ENCODE measurements at regions not wholly inside any gene's neighbourhood (a gene's known extent, or its start where the extent isn't known, plus 50 kb on each side); places are given as distances from the start of the nearest gene placed in this dataset.

DNA sequence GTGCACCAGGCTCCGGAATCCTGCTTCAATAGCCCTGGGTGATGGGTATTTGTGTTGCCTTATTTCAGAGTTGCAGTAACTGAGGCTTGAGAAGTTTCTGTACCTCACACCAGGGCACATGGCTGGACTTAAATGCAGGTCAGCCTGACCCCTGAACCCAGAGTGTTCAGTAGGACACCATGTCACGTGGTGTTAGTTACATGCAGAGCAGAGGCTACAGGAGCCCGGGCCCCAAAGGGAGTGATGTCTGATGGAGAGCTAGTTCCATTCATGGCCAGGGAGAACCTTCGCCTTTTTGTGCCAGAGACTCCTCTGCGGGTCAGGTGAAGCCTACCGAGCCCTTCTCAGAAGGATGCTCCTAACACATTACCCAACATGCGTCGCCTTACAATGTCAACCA is 161.4 kb upstream of the CST7 start:
- H3K4me3 ChIP-seq (ENCODE audit: low read depth in 2 of 2, low read length in 2 of 2) = no peak overlapping the region
- no peak overlapping the region for H3K27ac ChIP-seq (ENCODE audit: low read length)
- H3K4me1 ChIP-seq (ENCODE audit: control insufficient read depth, insufficient read depth, low read length) = no peaks in the 10 kb centered on the region; the same call in 1 of the 2 replicates
- in situ Hi-C loops (cut with HindIII; ENCODE audit: low pct_unique_long_range_greater_than_20kb, low sequenced_read_pairs) = no loop called here
- no peak for ATAC-seq
- DNase-seq (ENCODE audit: low read depth, low spot score) = no peak
- no peaks in the 10 kb centered on the region; the same call in 1 of the 2 replicates for H3K27me3 ChIP-seq (ENCODE audit: control insufficient read depth, insufficient read depth, low read length)
- intact Hi-C loops (cut with micrococcal nuclease; ENCODE audit: unreplicated experiment) = no loop called here
- ChIA-PET CTCF (no interaction called here), POLR2A (no interaction called here)
- TF ChIP-seq, protein P1, sequence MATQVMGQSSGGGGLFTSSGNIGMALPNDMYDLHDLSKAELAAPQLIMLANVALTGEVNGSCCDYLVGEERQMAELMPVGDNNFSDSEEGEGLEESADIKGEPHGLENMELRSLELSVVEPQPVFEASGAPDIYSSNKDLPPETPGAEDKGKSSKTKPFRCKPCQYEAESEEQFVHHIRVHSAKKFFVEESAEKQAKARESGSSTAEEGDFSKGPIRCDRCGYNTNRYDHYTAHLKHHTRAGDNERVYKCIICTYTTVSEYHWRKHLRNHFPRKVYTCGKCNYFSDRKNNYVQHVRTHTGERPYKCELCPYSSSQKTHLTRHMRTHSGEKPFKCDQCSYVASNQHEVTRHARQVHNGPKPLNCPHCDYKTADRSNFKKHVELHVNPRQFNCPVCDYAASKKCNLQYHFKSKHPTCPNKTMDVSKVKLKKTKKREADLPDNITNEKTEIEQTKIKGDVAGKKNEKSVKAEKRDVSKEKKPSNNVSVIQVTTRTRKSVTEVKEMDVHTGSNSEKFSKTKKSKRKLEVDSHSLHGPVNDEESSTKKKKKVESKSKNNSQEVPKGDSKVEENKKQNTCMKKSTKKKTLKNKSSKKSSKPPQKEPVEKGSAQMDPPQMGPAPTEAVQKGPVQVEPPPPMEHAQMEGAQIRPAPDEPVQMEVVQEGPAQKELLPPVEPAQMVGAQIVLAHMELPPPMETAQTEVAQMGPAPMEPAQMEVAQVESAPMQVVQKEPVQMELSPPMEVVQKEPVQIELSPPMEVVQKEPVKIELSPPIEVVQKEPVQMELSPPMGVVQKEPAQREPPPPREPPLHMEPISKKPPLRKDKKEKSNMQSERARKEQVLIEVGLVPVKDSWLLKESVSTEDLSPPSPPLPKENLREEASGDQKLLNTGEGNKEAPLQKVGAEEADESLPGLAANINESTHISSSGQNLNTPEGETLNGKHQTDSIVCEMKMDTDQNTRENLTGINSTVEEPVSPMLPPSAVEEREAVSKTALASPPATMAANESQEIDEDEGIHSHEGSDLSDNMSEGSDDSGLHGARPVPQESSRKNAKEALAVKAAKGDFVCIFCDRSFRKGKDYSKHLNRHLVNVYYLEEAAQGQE (IDR thresholded peaks at IDR 0.05; ENCODE audit: insufficient read depth in 1 of 2, low read depth in 2 of 2, low read length in 1 of 2) = no peak
- TF ChIP-seq, protein P2, sequence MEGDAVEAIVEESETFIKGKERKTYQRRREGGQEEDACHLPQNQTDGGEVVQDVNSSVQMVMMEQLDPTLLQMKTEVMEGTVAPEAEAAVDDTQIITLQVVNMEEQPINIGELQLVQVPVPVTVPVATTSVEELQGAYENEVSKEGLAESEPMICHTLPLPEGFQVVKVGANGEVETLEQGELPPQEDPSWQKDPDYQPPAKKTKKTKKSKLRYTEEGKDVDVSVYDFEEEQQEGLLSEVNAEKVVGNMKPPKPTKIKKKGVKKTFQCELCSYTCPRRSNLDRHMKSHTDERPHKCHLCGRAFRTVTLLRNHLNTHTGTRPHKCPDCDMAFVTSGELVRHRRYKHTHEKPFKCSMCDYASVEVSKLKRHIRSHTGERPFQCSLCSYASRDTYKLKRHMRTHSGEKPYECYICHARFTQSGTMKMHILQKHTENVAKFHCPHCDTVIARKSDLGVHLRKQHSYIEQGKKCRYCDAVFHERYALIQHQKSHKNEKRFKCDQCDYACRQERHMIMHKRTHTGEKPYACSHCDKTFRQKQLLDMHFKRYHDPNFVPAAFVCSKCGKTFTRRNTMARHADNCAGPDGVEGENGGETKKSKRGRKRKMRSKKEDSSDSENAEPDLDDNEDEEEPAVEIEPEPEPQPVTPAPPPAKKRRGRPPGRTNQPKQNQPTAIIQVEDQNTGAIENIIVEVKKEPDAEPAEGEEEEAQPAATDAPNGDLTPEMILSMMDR (IDR thresholded peaks at IDR 0.05) = no peak
- no peak for TF ChIP-seq SIN3A (IDR thresholded peaks at IDR 0.05; ENCODE audit: borderline replicate concordance, insufficient read depth, low read depth, low read length)
- no peak for TF ChIP-seq POLR2AphosphoS5 (IDR thresholded peaks at IDR 0.05; ENCODE audit: low read depth, low read length)
- TF ChIP-seq TCF7L2 (IDR thresholded peaks at IDR 0.05; ENCODE audit: low read depth, low read length) = no peak
- BruUV-seq (replicated peaks) = no TSS peak
- no peaks in the 10 kb centered on the region for H3K9me3 ChIP-seq (ENCODE audit: control insufficient read depth, insufficient read depth, low read depth, low read length)
- H3K36me3 ChIP-seq (ENCODE audit: control insufficient read depth, insufficient read depth, low read length) = no peaks in the 10 kb centered on the region

DNA sequence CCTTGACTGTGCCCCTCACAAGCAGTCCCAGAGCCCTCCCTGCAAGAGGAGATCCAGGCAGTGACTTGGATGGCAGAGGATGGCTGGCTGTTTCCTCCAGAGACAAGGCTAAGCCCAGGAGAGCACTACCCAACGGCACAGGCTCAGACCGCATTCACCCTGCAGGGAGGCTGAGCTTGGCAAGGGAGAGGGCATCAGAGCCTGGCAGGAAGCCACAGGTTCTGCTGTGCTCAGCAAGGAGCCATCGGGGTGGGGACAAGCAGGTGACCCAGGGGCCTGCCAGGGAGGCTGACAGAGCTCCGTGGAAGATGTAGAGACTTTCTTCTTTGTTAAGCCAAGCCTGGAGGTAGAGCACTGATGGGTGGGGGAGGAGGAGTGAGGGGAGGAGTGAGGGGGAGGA is 159.2 kb upstream of the CST7 start:
- H3K9me3 ChIP-seq (ENCODE audit: control insufficient read depth, insufficient read depth, low read depth, low read length) = no peaks in the 10 kb centered on the region
- TF ChIP-seq POLR2AphosphoS5 (IDR thresholded peaks at IDR 0.05; ENCODE audit: low read depth, low read length) = no peak
- TF ChIP-seq, protein P1 (IDR thresholded peaks at IDR 0.05; ENCODE audit: insufficient read depth in 1 of 2, low read depth in 2 of 2, low read length in 1 of 2) = no peak
- no peak for TF ChIP-seq SIN3A (IDR thresholded peaks at IDR 0.05; ENCODE audit: borderline replicate concordance, insufficient read depth, low read depth, low read length)
- TF ChIP-seq, protein P2 (IDR thresholded peaks at IDR 0.05) = no peak
- no peak for TF ChIP-seq TCF7L2 (IDR thresholded peaks at IDR 0.05; ENCODE audit: low read depth, low read length)
- no peaks in the 10 kb centered on the region; the same call in 1 of the 2 replicates for H3K4me1 ChIP-seq (ENCODE audit: control insufficient read depth, insufficient read depth, low read length)
- H3K4me3 ChIP-seq (ENCODE audit: low read depth in 2 of 2, low read length in 2 of 2) = no peak overlapping the region
- ATAC-seq = no peak
- no peaks in the 10 kb centered on the region for H3K27me3 ChIP-seq (ENCODE audit: control insufficient read depth, insufficient read depth, low read length)
- intact Hi-C loops (cut with micrococcal nuclease; ENCODE audit: unreplicated experiment) = no loop called here
- H3K36me3 ChIP-seq (ENCODE audit: control insufficient read depth, insufficient read depth, low read length) = no peaks in the 10 kb centered on the region
- CTCF ChIA-PET = no interaction called here
- POLR2A ChIA-PET = no interaction called here
- in situ Hi-C loops (cut with HindIII; ENCODE audit: low pct_unique_long_range_greater_than_20kb, low sequenced_read_pairs) = no loop called here
- H3K27ac ChIP-seq (ENCODE audit: low read length) = no peak overlapping the region
- BruUV-seq (replicated peaks) = no TSS peak
- DNase-seq (ENCODE audit: low read depth, low spot score) = no peak
